CD4-positive, alpha-beta T cell (primary cell): ENCODE measurements at regions not wholly inside any gene's neighbourhood (a gene's known extent, or its start where the extent isn't known, plus 50 kb on each side); places are given as distances from the start of the nearest gene placed in this dataset.

Experiments used
- ATAC-seq: fragments of 200-7000 bp; cut with Tn5 transposase; one replicate; pipeline ENCODE4 v1.10.0; 2022; ENCODE audit warnings: mild to moderate bottlenecking; ENCODE audit not compliant: poor library complexity
- CTCF ChIA-PET: fragments of 350-600 bp; sonication (Branson Sonifier 250); formaldehyde crosslinking; loops from one replicate; lab custom pipeline; 2021; ENCODE audit warnings: antibody characterized with exemption, inconsistent platforms; lab: Charles Lee
- POLR2A ChIA-PET: fragments of 350-600 bp; sonication (Branson Sonifier 250); formaldehyde crosslinking; loops from one replicate; lab custom pipeline; 2021; ENCODE audit warnings: antibody characterized with exemption, inconsistent platforms; lab: Charles Lee
- DNase-seq, 14 experiments: peaks; one replicate each; pipeline ENCODE4 v3.0.0-alpha.2; 2013 to 2020; ENCODE audit warnings: mixed read lengths in 2 of 14
- H3K27ac ChIP-seq, 2 donors: one replicate each; pipeline versions ENCODE4 v1.5.1 to v1.7.0; 2013; ENCODE audit warnings: low read length in 2 of 2, low read depth in 1 of 2, mild to moderate bottlenecking in 1 of 2
- H3K27me3 ChIP-seq, 2 experiments: 1 replicate in 1 of 2; 2 replicates in 1 of 2; pipeline versions ENCODE4 v1.6.1 to v1.7.0; 2013; ENCODE audit warnings: low read length in 2 of 2, control low read depth in 1 of 2, mild to moderate bottlenecking in 1 of 2, moderate library complexity in 1 of 2; ENCODE audit not compliant: insufficient read depth in 2 of 2, control insufficient read depth in 1 of 2
- H3K36me3 ChIP-seq: one replicate; pipeline ENCODE4 v1.6.1; 2013; ENCODE audit warnings: low read length, control low read depth; ENCODE audit not compliant: insufficient read depth
- H3K4me1 ChIP-seq: one replicate; pipeline ENCODE4 v1.6.1; 2013; ENCODE audit warnings: low read length, control low read depth; ENCODE audit not compliant: insufficient read depth
- H3K4me3 ChIP-seq: one replicate; pipeline ENCODE4 v1.5.1; 2013; ENCODE audit warnings: mild to moderate bottlenecking, low read length, moderate library complexity
- H3K9me3 ChIP-seq, 2 experiments: 1 replicate in 1 of 2; 2 replicates in 1 of 2; pipeline versions ENCODE4 v1.6.1 to v1.7.0; 2013; ENCODE audit warnings: low read length in 2 of 2, mild to moderate bottlenecking in 2 of 2, control low read depth in 1 of 2, moderate library complexity in 1 of 2; ENCODE audit not compliant: control insufficient read depth in 1 of 2, insufficient read depth in 1 of 2
- H3K27ac Mint-ChIP-seq: one replicate; pipeline ENCODE4 v1.8.0; 2020; ENCODE audit warnings: mixed read lengths
- H3K27me3 Mint-ChIP-seq: one replicate; pipeline ENCODE4 v1.8.0; 2021; ENCODE audit warnings: mixed read lengths
- H3K36me3 Mint-ChIP-seq: one replicate; pipeline ENCODE4 v1.8.0; 2021; ENCODE audit warnings: low read depth, mixed read lengths
- H3K4me1 Mint-ChIP-seq: one replicate; pipeline ENCODE4 v1.8.0; 2021; ENCODE audit warnings: low read depth, mixed read lengths
- H3K4me3 Mint-ChIP-seq: one replicate; pipeline ENCODE4 v1.8.0; 2020; ENCODE audit warnings: mild to moderate bottlenecking, mixed read lengths
- H3K9me3 Mint-ChIP-seq: one replicate; pipeline ENCODE4 v1.8.0; 2020; ENCODE audit warnings: mixed read lengths
- CTCF ChIP-seq: fragments of 200-600 bp; IDR thresholded peaks from one replicate; pipeline ENCODE4 v1.8.0; 2022; ENCODE audit warnings: antibody characterized with exemption, mild to moderate bottlenecking
- intact Hi-C, 2 experiments: fragments of 100-400 bp; cut with DNase I in 1 of 2; cut with micrococcal nuclease in 1 of 2; formaldehyde crosslinking; loops; one replicate each; pipeline versions ENCODE4 v1.15.1 to v1.9.0; 2023 to 2025; cut with DNase I, micrococcal nuclease

- DNase-seq (no peak), ATAC-seq (no peak)
- Histone ChIP-seq H3K36me3 (no peaks in the 10 kb centered on the region), H3K9me3 (peaks cover 6 to 8% of the 10 kb centered on the region in 2 experiments), H3K27ac (no peak overlapping the region), H3K27me3 (no peaks in the 10 kb centered on the region), H3K4me3 (no peak overlapping the region), H3K4me1 (no peaks in the 10 kb centered on the region)
- no peaks in the 10 kb centered on the region for H3K4me1 Mint-ChIP-seq
- H3K27ac Mint-ChIP-seq, result no peak overlapping the region
- H3K4me3 Mint-ChIP-seq, result no peak overlapping the region
- peaks cover 13% of the 10 kb centered on the region for H3K9me3 Mint-ChIP-seq
- CTCF ChIA-PET, result no interaction called here
- H3K27me3 Mint-ChIP-seq, result no peaks in the 10 kb centered on the region
- POLR2A ChIA-PET, result no interaction called here
- no peaks in the 10 kb centered on the region for H3K36me3 Mint-ChIP-seq
- intact Hi-C loops, result no loop called here
- no peak for TF ChIP-seq CTCF
Measured at GRCh38 chr2:51379997-51380396, 348.1 kb upstream of the NRXN1 start.

- Mint-ChIP-seq H3K27ac (no peak overlapping the region), H3K4me3 (no peak overlapping the region), H3K4me1 (no peaks in the 10 kb centered on the region), H3K27me3 (no peaks in the 10 kb centered on the region), H3K9me3 (peaks cover 10% of the 10 kb centered on the region), H3K36me3 (no peaks in the 10 kb centered on the region)
- Histone ChIP-seq H3K4me1 (no peaks in the 10 kb centered on the region), H3K27me3 (no peaks in the 10 kb centered on the region), H3K4me3 (no peak overlapping the region), H3K9me3 (no peaks in the 10 kb centered on the region), H3K27ac (no peak overlapping the region), H3K36me3 (no peaks in the 10 kb centered on the region)
- CTCF ChIA-PET, result no interaction called here
- POLR2A ChIA-PET, result no interaction called here
- no peak for TF ChIP-seq CTCF
- no peak for DNase-seq
- no peak for ATAC-seq
- intact Hi-C loops, result no loop called here
Measured at GRCh38 chr2:51368250-51368649, 336.3 kb upstream of the NRXN1 start.

- no peak overlapping the region for H3K4me3 ChIP-seq
- Mint-ChIP-seq H3K27me3 (no peaks in the 10 kb centered on the region), H3K27ac (no peak overlapping the region), H3K4me1 (no peaks in the 10 kb centered on the region), H3K4me3 (no peak overlapping the region), H3K9me3 (peaks cover 6% of the 10 kb centered on the region), H3K36me3 (no peaks in the 10 kb centered on the region)
- intact Hi-C loops, result no loop called here
- DNase-seq, result no peak
- no peaks in the 10 kb centered on the region for H3K36me3 ChIP-seq
- no peaks in the 10 kb centered on the region for H3K4me1 ChIP-seq
- no peak overlapping the region for H3K27ac ChIP-seq
- POLR2A ChIA-PET, result no interaction called here
- no peaks in the 10 kb centered on the region for H3K27me3 ChIP-seq
- CTCF ChIA-PET, result no interaction called here
- peaks cover 0 to 12% of the 10 kb centered on the region in 2 experiments for H3K9me3 ChIP-seq
- no peak for ATAC-seq
- no peak for TF ChIP-seq CTCF
Measured at GRCh38 chr2:51350100-51350499, 318.2 kb upstream of the NRXN1 start.
